ENCODE measurements at regions not wholly inside any gene's neighbourhood (a gene's known extent, or its start where the extent isn't known, plus 50 kb on each side); places are given as distances from the start of the nearest gene placed in this dataset.
"Not testable (repeated sequence)": the region's sequence is repeated elsewhere in the genome, so short reads cannot be mapped to it uniquely, and the experiment has no call there.

GRCh38 chr6:19256123-19256522 is 581.0 kb upstream of the ID4 start:
- not testable (repeated sequence) for TF ChIP-seq CTCF (conservative IDR thresholded peaks at IDR 0.05); ZFX (IDR thresholded peaks at IDR 0.05)
